ENCODE measurements at regions not wholly inside any gene's neighbourhood (a gene's known extent, or its start where the extent isn't known, plus 50 kb on each side); places are given as distances from the start of the nearest gene placed in this dataset.

DNA sequence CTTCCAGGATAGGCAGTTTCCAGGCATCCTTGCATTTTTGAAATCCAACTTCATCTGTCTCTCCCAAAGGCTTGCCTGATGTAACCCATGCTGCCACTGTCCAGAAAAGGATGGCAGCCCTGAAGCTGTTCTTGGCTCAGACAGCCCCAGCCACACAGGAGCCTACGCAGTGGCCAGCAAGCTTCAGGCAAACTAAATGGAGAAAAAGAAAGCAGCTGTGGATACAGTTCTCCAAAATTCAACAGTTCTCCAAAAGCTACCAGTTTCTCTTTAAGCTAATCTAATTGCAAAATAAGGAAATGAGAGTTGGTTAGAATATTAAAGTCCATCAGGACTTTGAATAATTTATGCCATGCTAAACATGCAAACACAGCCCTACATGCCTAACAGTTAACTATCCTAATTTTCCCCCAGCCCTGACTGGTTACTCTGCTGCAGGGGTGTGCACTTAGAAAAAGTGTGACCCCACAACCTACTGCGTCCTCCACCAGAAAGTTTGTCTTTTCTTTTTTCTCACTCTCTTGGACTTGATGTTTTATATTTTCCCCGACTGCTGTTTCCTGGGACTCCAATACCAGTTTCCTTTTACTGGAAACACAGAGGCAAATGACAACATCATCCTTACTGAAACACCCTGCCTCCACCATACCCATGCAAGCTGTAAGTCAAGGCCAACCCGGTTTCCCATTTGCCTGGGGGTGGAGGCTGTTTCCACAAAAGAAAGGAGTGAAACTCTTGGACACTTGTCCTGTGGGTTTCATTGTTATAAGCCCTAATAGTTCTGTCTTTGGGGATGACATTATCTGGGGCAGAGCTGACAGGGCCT lies 69.1 kb upstream of the OR5AN1 start:
- H3K27me3 ChIP-seq (ENCODE audit: insufficient read depth, low read length) = no peaks in the 10 kb centered on the region
- no peak for DNase-seq (ENCODE audit: insufficient read length, low spot score, missing footprints)
- TF ChIP-seq, protein P1, sequence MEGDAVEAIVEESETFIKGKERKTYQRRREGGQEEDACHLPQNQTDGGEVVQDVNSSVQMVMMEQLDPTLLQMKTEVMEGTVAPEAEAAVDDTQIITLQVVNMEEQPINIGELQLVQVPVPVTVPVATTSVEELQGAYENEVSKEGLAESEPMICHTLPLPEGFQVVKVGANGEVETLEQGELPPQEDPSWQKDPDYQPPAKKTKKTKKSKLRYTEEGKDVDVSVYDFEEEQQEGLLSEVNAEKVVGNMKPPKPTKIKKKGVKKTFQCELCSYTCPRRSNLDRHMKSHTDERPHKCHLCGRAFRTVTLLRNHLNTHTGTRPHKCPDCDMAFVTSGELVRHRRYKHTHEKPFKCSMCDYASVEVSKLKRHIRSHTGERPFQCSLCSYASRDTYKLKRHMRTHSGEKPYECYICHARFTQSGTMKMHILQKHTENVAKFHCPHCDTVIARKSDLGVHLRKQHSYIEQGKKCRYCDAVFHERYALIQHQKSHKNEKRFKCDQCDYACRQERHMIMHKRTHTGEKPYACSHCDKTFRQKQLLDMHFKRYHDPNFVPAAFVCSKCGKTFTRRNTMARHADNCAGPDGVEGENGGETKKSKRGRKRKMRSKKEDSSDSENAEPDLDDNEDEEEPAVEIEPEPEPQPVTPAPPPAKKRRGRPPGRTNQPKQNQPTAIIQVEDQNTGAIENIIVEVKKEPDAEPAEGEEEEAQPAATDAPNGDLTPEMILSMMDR (IDR thresholded peaks at IDR 0.05; ENCODE audit: extremely low read depth, low read depth, low read length) = no peak

DNA sequence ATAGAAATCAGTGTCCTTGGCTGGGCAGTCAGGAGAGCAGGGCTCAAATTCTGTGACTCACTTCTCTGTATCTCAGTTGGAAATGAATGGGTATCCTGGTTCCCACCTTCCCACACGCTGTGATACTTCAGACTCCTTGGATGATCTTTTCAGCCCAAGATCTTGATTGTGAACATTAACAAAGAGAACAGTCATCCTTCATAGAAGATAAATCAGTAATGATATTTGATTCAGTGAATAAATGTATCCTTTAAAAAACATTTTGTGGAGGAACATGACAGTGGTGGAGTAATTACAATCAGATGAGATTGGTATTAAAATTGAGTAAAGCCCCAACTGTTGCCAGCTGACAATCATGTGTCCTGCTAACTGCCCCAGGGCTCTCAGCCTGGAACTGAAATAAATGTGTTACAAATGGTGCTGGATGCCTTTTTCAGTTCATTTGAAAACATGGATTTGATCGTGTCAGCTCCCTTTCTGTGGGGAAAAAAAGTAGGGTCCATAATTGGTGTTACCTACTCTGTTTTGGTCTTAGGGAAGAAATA lies 72.9 kb upstream of the OR5AN1 start:
- Histone ChIP-seq H3K4me2 (ENCODE audit: insufficient read depth, low read length) (no peak overlapping the region), H3K27ac (ENCODE audit: low read depth, low read length) (no peak overlapping the region), H3K27me3 (ENCODE audit: insufficient read depth, low read length) (no peaks in the 10 kb centered on the region), H3K4me3 (ENCODE audit: insufficient read depth, low read length) (no peak overlapping the region), H3K9me3 (ENCODE audit: low read depth, low read length) (no peaks in the 10 kb centered on the region), H3K79me2 (ENCODE audit: insufficient read depth, low read length) (no peaks in the 10 kb centered on the region), H4K20me1 (ENCODE audit: insufficient read depth, low read length) (no peaks in the 10 kb centered on the region), H3K4me1 (ENCODE audit: insufficient read depth, low read length) (no peaks in the 10 kb centered on the region), H3K36me3 (ENCODE audit: insufficient read depth, low read length) (no peaks in the 10 kb centered on the region), H2AFZ (ENCODE audit: low read length) (no peak overlapping the region)
- DNase-seq (ENCODE audit: insufficient read length, low spot score, missing footprints) = no peak
- TF ChIP-seq, protein P1 (IDR thresholded peaks at IDR 0.05; ENCODE audit: extremely low read depth, low read depth, low read length) = no peak

More for the DNA sequence above, 69.1 kb upstream of the OR5AN1 start:
- no peaks in the 10 kb centered on the region for H3K79me2 ChIP-seq (ENCODE audit: insufficient read depth, low read length)
- H3K4me1 ChIP-seq (ENCODE audit: insufficient read depth, low read length) = no peaks in the 10 kb centered on the region
- no peaks in the 10 kb centered on the region for H3K9me3 ChIP-seq (ENCODE audit: low read depth, low read length)
- no peak overlapping the region for H3K27ac ChIP-seq (ENCODE audit: low read depth, low read length)
- no peaks in the 10 kb centered on the region for H4K20me1 ChIP-seq (ENCODE audit: insufficient read depth, low read length)
- no peaks in the 10 kb centered on the region for H3K36me3 ChIP-seq (ENCODE audit: insufficient read depth, low read length)
- no peak overlapping the region for H3K4me3 ChIP-seq (ENCODE audit: insufficient read depth, low read length)
- no peak overlapping the region for H2AFZ ChIP-seq (ENCODE audit: low read length)
- H3K4me2 ChIP-seq (ENCODE audit: insufficient read depth, low read length) = no peak overlapping the region

- H3K4me3 ChIP-seq (ENCODE audit: insufficient read depth, low read length) = no peak overlapping the region
- TF ChIP-seq, protein P1 (IDR thresholded peaks at IDR 0.05; ENCODE audit: extremely low read depth, low read depth, low read length) = no peak
- no peaks in the 10 kb centered on the region for H3K27me3 ChIP-seq (ENCODE audit: insufficient read depth, low read length)
- DNase-seq (ENCODE audit: insufficient read length, low spot score, missing footprints) = no peak
- H3K79me2 ChIP-seq (ENCODE audit: insufficient read depth, low read length) = no peaks in the 10 kb centered on the region
- no peaks in the 10 kb centered on the region for H3K4me1 ChIP-seq (ENCODE audit: insufficient read depth, low read length)
- H3K36me3 ChIP-seq (ENCODE audit: insufficient read depth, low read length) = no peaks in the 10 kb centered on the region
- H3K9me3 ChIP-seq (ENCODE audit: low read depth, low read length) = no peaks in the 10 kb centered on the region
- H2AFZ ChIP-seq (ENCODE audit: low read length) = no peak overlapping the region
- H4K20me1 ChIP-seq (ENCODE audit: insufficient read depth, low read length) = no peaks in the 10 kb centered on the region
- H3K4me2 ChIP-seq (ENCODE audit: insufficient read depth, low read length) = no peak overlapping the region
- no peak overlapping the region for H3K27ac ChIP-seq (ENCODE audit: low read depth, low read length)
Measured at GRCh38 chr11:59284773-59285129, 72.0 kb upstream of the MPEG1 start.
